GM18520 (cell line): ENCODE measurements at regions not wholly inside any gene's neighbourhood (a gene's known extent, or its start where the extent isn't known, plus 50 kb on each side); places are given as distances from the start of the nearest gene placed in this dataset.
A peak's percentile ranks its signal among the peaks of the same experiment; 100 is the strongest.

Experiments used
- ATAC-seq: cut with Tn5 transposase; IDR thresholded peaks from one replicate; pipeline ENCODE4 v1.9.1; 2021; ENCODE audit not compliant: unreplicated experiment

DNA sequence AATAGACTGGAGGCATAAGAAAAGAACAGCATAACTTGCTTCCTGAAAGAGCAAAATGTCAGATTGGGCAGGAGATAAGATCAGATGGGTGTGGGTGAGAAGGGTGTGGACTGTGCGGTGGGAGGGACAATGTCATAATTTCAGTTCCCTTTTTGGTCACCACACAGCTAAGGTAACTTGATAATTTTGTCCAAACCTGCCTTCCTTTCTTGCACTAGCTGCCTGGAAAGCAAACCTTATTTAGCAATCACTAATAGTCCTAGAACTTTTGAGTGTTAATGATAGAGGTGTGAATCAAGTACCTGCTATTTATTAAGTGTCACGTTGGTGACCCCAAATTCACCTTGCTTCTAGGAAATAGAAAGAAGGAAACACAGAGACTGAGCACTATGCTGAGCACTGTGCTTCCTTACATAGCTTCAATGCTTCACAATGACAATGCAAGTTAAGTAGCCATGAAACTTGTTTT, 72.4 kb upstream of the SP4 start:
- ATAC-seq, result peak; percentile 75

- no peak for ATAC-seq
Observed at GRCh38 chr7:21356616-21357015, 71.3 kb upstream of the SP4 start.

DNA sequence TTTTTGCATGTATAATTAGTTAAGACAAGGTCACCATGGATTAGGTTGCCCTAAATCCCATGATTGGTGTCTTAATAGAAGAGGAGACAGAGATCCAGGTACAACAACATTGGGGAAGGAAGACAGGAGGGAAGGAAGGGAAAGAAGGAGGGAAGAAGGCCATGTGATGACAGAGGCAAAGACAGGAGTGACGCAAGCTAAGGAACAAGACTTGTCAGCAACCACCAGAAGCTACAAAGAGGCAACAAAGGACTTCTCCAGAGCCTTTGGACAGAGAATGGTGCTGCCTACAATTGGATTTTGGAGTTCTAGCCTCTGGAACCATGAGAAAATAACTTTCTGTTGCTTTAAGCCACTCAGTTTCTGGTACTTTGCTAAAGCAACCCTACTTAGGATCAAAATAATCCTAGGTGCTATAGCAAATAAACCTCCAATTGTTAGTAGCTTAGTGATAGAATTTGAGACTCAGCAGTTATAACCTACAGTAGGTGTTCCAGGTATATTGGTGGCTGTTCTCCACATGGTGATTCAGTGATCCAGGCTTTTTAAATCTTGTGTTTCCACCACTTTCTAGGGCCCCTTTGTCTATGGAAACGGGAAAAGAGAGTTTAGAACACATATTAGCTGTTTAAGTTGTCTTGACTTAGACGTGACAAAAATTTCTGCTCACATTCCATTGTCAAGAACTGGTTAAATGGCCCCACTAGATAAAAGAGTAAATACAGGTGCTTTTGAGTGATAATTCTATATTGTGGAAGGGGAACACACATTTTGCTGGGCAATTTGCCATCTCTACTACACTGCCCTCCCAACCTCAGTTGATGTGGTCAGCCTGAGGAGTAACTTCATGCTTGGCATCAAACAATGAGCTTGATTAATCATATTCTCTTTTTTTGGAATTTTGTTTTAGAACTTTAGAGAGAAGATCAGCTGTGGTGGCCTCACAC, 70.5 kb upstream of the SP4 start:
- ATAC-seq, result no peak

GRCh38 chr7:21358648-21359047, 69.2 kb upstream of the SP4 start:
- no peak for ATAC-seq

GRCh38 chr7:21359163-21359562, 68.7 kb upstream of the SP4 start:
- ATAC-seq, result no peak

GRCh38 chr7:21361413-21362125, 66.3 kb upstream of the SP4 start:
- peak; percentile 41 for ATAC-seq

GRCh38 chr7:21364801-21365271, 63.0 kb upstream of the SP4 start:
- ATAC-seq, result peak; percentile 74

- no peak for ATAC-seq
Observed at GRCh38 chr7:21365866-21366624, 61.8 kb upstream of the SP4 start.

GRCh38 chr7:21367081-21367480, 60.8 kb upstream of the SP4 start:
- ATAC-seq, result no peak

DNA sequence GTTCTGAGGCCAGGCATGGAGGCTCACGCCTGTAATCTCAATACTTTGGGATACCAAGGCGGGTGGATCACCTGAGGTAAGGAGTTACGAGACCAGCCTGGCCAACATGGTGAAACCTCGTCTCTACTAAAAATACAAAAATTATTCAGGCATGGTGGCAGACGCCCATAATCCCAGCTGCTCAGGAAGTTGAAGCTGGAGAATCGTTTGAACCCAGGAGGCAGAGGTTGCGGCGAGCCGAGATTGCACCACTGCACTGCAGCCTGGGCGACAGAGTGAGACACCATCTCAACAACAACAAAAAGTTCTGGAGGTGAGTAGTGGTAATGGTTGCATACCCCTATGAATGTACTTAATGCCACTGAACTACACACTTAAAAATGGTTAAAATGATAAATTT, 60.3 kb upstream of the SP4 start:
- no peak for ATAC-seq

- ATAC-seq, result no peak
Observed at GRCh38 chr7:21368317-21368716, 59.6 kb upstream of the SP4 start.

GRCh38 chr7:21370283-21370982, 57.5 kb upstream of the SP4 start:
- no peak for ATAC-seq

DNA sequence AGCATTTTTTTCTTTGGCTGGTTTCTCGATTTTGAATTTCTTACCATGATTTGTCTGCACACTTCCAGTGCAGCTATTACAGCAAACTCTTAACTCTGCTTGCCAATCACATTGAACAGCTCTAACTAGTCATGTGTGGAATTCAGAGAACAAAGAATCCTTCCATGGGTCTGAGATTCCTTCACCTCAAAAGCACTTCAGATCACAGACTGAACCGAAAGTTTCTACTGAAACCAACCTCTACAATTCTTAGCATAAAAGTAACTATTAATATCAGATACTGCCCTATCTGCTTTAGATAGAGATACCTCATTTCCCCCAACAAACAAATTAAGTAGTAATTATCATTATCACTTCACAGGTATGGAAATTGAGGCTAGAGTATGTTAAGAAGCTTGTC, 56.5 kb upstream of the SP4 start:
- no peak for ATAC-seq

- no peak for ATAC-seq
Observed at GRCh38 chr7:21373031-21373430, 54.9 kb upstream of the SP4 start.

DNA sequence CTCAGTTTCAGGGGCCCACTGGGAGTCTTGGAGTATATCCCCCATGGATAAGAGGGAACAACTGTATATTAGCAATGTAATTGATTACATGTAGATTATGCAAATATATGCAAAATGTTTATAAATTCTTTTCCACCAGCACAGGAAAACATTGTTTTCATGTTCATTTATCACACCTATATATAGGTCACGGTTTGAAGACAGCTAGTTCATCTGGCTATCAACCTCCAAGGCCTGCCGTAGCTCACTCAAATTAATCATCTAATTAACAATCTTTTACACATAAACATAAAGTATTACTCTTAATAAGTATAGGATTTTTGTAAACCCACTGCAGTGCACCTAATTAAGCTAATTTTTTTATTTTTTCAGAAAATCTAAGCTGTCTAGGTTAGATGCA, 53.7 kb upstream of the SP4 start:
- ATAC-seq, result no peak

DNA sequence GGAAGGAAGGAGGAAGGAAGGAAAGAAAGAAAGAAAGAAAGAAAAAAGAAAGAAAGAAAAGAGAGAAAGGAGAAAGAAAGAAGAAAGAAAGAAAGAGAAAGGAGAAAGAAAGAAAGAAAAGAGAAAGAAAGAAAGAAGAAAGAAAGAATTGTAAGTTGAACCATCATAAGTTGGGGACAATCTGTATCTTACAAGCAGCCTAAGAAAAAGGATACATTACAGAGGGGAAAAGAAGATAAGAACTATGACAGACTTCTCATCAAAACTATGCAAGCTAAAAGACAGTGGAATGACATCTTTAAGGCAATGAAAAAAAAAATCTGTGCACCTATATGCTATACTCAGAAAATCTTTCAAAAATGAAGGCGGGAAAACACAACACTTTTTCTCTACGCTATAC, 50.3 kb upstream of the SP4 start:
- no peak for ATAC-seq
